HG03196 (cell line): ENCODE measurements at regions not wholly inside any gene's neighbourhood (a gene's known extent, or its start where the extent isn't known, plus 50 kb on each side); places are given as distances from the start of the nearest gene placed in this dataset.
"Not testable (repeated sequence)": the region's sequence is repeated elsewhere in the genome, so short reads cannot be mapped to it uniquely, and the experiment has no call there.

Experiments
- ATAC-seq: cut with Tn5 transposase; IDR thresholded peaks from one replicate; pipeline ENCODE4 v1.9.1; 2021; ENCODE audit not compliant: unreplicated experiment

DNA sequence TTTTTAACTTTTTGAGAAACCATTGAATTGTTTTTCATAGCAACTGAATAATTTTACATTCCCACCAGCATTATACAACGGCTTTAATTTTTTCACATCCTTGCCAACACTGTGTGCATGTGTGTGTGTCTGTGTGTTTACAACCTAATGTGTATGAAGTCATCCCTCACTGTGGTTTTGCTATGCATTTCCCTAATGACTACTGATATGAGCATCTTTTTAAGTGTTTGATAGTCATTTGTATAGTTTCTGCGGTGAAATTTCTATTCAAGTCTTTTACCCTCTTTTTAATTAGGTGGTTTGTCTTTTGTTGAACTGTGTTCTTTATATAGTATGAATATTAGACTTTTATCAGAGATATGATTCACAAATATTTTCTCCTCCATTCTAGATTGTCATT lies 263.1 kb upstream of the COX7C start:
- ATAC-seq = no peak

- no peak for ATAC-seq
These were observed 256.9 kb upstream of the COX7C start for GRCh38 chr5:86360801-86361200.

- no peak for ATAC-seq
These were observed 246.7 kb upstream of the COX7C start for GRCh38 chr5:86371061-86371460.

- ATAC-seq = no peak
These were observed 243.1 kb upstream of the COX7C start for GRCh38 chr5:86374611-86375010.

- no peak for ATAC-seq
These were observed 241.5 kb upstream of the COX7C start for GRCh38 chr5:86376214-86376613.

DNA sequence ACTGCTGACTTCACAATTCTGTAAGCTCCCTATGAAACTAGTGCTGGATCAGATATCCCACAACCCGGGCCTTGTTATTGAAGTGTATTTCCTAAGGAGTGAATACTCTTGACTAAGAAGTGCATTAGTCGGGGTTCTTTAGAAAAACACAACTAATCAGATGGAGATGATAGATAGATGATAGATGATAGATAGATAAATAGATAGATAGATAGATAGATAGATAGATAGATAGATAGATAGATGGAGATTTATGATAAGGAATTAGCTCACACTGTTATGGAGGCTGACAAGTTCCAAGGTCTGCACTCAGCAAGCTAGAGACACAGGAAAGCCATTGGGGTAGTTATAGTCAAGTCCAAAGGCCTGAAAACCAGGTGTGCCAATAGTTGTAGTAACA lies 214.6 kb upstream of the COX7C start:
- ATAC-seq = no peak

DNA sequence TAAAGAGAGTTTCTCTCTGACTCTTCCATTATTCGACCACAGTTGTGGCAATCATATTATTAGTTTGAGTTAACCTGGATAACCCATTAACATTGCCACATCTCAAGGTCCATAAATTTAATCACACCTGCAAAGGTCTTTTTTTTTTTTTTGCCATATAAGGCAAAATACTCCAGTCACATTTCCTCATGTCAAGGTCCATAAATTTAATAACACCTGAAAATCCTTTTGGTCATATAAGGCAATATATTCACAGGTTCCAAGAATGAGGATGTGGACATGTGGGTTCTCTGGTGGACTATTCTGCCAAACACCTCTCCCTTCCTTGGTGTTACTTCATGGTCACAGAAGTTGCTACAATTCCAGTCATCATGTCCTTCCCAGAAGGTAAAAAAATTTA lies 213.5 kb upstream of the COX7C start:
- ATAC-seq = no peak

DNA sequence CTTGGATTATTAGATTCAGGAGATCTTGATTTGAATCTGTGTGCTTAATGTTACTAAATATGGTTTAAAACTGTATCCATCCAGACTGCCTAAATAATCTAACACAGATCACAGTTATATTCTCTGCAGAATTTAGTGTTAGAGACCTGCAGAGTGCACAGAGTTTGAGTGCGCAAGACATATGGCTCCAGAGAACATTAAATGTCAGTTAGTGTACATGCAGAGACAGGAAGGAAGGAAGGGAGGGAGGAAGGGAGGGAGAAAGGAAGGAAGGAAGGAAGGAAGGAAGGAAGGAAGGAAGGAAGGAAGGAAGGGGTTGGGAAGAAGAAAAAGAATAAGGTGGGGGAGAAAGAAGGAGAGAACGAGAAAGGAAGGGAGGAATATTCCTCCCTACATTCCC lies 210.0 kb upstream of the COX7C start:
- ATAC-seq = no peak

- ATAC-seq = no peak
These were observed 206.1 kb upstream of the COX7C start for GRCh38 chr5:86411596-86411995.

GRCh38 chr5:86427158-86427557 lies 190.6 kb upstream of the COX7C start:
- ATAC-seq = no peak

DNA sequence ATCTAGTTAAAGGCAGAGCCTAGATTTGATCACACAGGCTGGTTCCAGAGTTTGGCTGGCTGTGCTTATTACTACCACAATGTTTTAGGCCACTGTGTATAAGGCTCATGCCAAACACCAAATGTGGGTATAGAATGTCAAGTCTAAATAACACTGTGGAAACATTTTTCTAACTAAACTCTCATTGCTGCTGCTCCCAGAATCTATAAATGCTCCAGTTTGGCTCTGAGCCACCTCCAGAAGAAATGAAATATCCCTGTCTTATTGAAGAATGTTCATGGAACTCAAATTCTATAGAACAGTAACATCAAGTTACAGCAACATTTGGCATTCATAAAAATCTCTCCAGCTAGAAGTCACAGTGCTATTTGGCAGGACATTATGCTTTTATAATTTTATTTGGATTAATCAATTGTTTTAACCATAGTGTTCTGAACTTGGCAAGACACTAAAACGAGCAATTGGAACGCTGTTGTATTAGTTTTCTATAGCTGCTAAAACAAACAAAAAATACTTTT lies 178.1 kb upstream of the COX7C start:
- no peak for ATAC-seq

GRCh38 chr5:86442036-86442745 lies 175.6 kb upstream of the COX7C start:
- no peak for ATAC-seq

DNA sequence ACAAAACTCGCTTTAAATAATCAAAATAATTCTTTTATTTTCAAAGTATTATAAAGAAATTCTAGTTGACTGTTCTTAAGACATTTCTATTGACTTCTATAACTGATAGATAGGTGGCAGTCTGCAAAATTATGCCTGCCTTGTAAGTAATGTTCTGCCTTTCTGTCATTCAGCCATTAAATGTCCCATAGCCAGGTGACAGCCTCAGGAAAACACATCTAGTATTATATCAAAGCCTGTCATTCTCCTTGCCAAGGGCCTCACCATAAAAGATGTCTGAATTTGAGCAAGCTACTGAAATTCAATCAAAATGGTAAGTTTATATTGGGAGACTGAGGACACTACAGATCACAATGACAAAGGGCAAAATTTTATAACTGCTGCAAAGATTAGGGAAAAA lies 170.4 kb upstream of the COX7C start:
- ATAC-seq = no peak

DNA sequence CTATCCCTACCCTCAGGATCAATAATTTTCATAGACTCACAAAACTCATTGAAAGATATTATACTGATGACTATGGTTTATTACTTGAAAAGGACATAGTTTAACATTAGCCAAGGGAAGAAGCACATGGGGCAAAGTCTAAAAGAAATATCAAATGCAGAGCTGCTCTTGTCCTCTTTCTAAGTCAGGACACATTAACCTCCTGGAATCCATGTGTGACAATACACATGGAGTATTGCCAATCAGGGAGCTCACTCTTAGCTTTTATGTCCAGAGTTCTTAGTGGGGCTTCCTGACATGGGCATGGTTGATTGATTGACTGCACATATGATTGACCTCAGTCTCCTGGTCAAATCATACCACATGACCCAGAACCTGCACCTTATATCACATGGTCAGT lies 165.5 kb upstream of the COX7C start:
- ATAC-seq = no peak

GRCh38 chr5:86460519-86460918 lies 157.2 kb upstream of the COX7C start:
- no peak for ATAC-seq

DNA sequence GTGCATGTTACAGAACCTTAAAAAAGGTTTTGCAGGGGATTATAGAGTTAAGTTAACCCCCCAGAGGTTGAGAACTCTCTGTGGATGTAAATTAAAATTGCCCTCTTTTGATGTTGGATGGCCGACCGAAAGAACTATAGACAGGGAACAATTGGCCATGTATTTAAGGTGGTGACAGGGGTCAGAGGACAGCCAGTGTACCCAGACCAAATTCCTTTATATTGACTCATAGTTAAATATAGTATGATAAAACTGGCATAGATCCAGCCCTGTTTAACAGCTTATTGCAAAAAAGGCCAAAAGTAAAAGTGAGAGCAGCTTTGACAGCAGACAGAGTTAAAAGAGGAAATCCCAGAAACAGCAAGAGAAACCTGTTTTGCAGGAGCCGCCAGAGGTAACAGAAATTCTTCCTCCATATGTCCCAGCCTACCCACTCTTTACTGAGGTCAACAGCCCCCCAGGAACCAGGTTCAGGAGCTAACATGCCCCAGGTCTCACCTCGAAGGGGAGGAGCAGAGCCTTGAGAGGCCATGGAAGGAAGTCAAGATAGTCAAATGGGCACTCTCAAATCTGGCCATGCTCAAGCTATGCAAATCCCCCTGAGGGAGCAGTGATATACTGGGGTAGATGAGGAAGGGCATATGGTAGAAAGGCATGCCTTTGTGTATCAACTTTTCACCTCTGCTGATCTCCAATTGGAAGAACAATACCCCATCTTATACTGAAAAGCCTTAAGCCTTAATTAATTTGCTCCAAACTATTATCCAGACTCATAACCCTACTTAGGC lies 156.4 kb upstream of the COX7C start:
- ATAC-seq = no peak

GRCh38 chr5:86463339-86463738 lies 154.4 kb upstream of the COX7C start:
- no peak for ATAC-seq

DNA sequence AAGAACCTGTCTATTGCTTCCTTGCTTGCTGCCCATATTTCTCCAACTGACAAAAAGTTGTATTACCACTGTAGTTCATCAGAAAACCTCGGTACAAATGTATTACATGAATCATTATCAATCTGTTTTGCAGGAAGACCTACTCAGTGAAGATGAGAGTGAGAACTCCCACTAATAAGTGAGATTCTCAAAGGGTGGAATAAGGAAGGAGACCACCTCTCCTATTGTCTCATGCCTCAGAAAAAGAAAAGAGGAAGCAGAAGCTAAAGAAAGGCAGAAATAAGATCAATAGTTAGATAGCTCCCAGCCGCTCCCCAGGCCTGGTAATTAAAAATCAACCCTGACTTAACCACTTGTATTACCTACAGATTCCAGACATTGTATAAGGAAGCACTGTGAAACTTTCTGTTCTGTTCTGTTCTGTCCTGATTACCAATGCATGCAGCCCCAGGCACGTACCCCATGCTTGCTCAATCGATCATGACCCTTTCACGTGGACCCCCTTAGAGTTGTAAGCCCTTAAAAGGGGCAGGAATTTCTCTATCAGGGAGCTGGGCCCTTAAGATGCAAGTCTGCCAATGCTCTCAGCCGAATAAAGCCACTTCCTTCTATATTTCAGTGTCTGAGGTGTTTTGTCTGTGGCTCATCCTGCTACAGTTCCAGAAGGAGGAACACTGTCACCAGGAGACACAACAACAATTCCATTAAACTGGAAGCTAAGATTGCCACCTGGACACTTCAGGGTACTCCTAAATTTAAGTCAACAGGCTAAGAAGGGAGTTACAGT lies 152.5 kb upstream of the COX7C start:
- no peak for ATAC-seq

- ATAC-seq = not testable (repeated sequence)
These were observed 151.0 kb upstream of the COX7C start for GRCh38 chr5:86466721-86467120.

DNA sequence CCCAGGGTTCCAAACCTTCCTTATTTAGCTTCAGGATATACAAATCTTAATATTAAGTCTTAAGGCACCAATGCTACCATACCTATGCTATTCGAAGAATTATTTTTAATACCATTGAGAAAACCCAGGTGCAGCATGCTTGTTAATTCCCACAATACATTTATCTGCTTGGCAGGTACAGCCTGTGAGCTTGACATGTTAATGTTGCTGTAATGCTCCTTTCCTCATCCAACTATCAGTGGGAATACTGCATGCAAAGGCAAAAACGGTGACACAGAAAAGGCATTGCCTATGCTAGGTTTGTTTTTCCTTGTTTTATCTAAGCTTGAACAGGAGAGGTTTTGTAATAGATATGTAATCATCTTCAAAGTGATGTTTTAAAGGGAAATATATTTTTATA lies 135.7 kb upstream of the COX7C start:
- no peak for ATAC-seq

- ATAC-seq = no peak
These were observed 124.0 kb upstream of the COX7C start for GRCh38 chr5:86493777-86494176.

GRCh38 chr5:86500947-86501346 lies 116.8 kb upstream of the COX7C start:
- no peak for ATAC-seq
